Endodermal cell (in vitro differentiated cells): ENCODE measurements at regions not wholly inside any gene's neighbourhood (a gene's known extent, or its start where the extent isn't known, plus 50 kb on each side); places are given as distances from the start of the nearest gene placed in this dataset.

Experiments
- DNase-seq: peaks from one replicate; pipeline ENCODE4 v3.0.0-alpha.2; 2017
- H3K27ac ChIP-seq: 2 replicates; pipeline ENCODE4 v1.5.1; 2013; ENCODE audit warnings: mild to moderate bottlenecking, low read depth, low read length, moderate library complexity
- H3K27me3 ChIP-seq: 2 replicates; pipeline ENCODE4 v1.6.1; 2013; ENCODE audit warnings: mild to moderate bottlenecking, low read length, moderate library complexity; ENCODE audit not compliant: insufficient read depth, control insufficient read depth, poor library complexity, severe bottlenecking
- H3K36me3 ChIP-seq: 2 replicates; pipeline ENCODE4 v1.7.0; 2013; ENCODE audit warnings: mild to moderate bottlenecking, low read length, moderate library complexity; ENCODE audit not compliant: control insufficient read depth, insufficient read depth
- H3K4me1 ChIP-seq: one replicate; pipeline ENCODE4 v1.7.0; 2013; ENCODE audit warnings: low read length; ENCODE audit not compliant: control insufficient read depth, insufficient read depth
- H3K4me3 ChIP-seq: 2 replicates; pipeline ENCODE4 v1.5.1; 2013; ENCODE audit warnings: mild to moderate bottlenecking, low read length, moderate library complexity
- H3K9ac ChIP-seq: 2 replicates; pipeline ENCODE4 v1.6.1; 2013; ENCODE audit warnings: mild to moderate bottlenecking, low read length, moderate library complexity; ENCODE audit not compliant: poor library complexity, severe bottlenecking; ENCODE audit errors: extremely low read depth
- H3K9me3 ChIP-seq: 2 replicates; pipeline ENCODE4 v1.6.1; 2013; ENCODE audit warnings: mild to moderate bottlenecking, low read length, moderate library complexity; ENCODE audit not compliant: control insufficient read depth
- H3K27ac Mint-ChIP-seq: 2 replicates; pipeline ENCODE4 v1.8.0; 2020; ENCODE audit warnings: mixed read lengths
- H3K27me3 Mint-ChIP-seq: 2 replicates; pipeline ENCODE4 v1.8.0; 2021; ENCODE audit warnings: mild to moderate bottlenecking, mixed read lengths; ENCODE audit not compliant: insufficient read depth
- H3K36me3 Mint-ChIP-seq: 2 replicates; pipeline ENCODE4 v1.8.0; 2020; ENCODE audit warnings: low read depth, mixed read lengths
- H3K4me1 Mint-ChIP-seq: 2 replicates; pipeline ENCODE4 v1.8.0; 2020; ENCODE audit warnings: mixed read lengths
- H3K4me3 Mint-ChIP-seq: 2 replicates; pipeline ENCODE4 v1.8.0; 2020; ENCODE audit warnings: mild to moderate bottlenecking, moderate library complexity, mixed read lengths
- H3K9me3 Mint-ChIP-seq: 2 replicates; pipeline ENCODE4 v1.8.0; 2020; ENCODE audit warnings: mild to moderate bottlenecking, mixed read lengths
- CTCF ChIP-seq: fragments of 200-600 bp; sonication (generic); conservative IDR thresholded peaks from 2 replicates; pipeline ENCODE4 v1.5.0; 2021; ENCODE audit warnings: antibody characterized with exemption, mild to moderate bottlenecking
- WGBS, 2 experiments: methylation state at CpG; one replicate each; pipeline versions ENCODE4 v1.1.5 to v1.1.7; 2013; ENCODE audit warnings: missing lambda C conversion rate in 2 of 2, mixed read lengths in 1 of 2; ENCODE audit not compliant: insufficient coverage in 1 of 2, insufficient read length in 1 of 2; 5-methylcytosine and 5-hydroxymethylcytosine counted together

GRCh38 chr6:114431641-114432040 is 88.8 kb upstream of the HS3ST5 start:
- Histone ChIP-seq H3K27ac (no peak overlapping the region), H3K9ac (no peak overlapping the region), H3K4me3 (no peak overlapping the region), H3K36me3 (no peaks in the 10 kb centered on the region), H3K9me3 (no peaks in the 10 kb centered on the region), H3K4me1 (peaks cover 3% of the 10 kb centered on the region), H3K27me3 (no peaks in the 10 kb centered on the region)
- 92% methylated on average over 1 of the region's 1 CpG; no CpG with 5 or more reads in 1 of the 2 experiments for WGBS, 2 experiments
- no peaks in the 10 kb centered on the region for H3K36me3 Mint-ChIP-seq
- H3K4me3 Mint-ChIP-seq: no peak overlapping the region
- no peak for TF ChIP-seq CTCF
- H3K9me3 Mint-ChIP-seq: peaks cover 4% of the 10 kb centered on the region
- DNase-seq: no peak
- peaks cover 24% of the 10 kb centered on the region for H3K4me1 Mint-ChIP-seq
- no peak overlapping the region for H3K27ac Mint-ChIP-seq
- no peaks in the 10 kb centered on the region for H3K27me3 Mint-ChIP-seq

GRCh38 chr6:114430534-114431124 is 87.8 kb upstream of the HS3ST5 start:
- no peaks in the 10 kb centered on the region for H3K27me3 Mint-ChIP-seq
- WGBS, 2 experiments: 36 to 41% methylated on average over 4 of the region's 4 CpGs
- H3K27ac Mint-ChIP-seq: no peak overlapping the region
- peaks cover 4% of the 10 kb centered on the region for H3K9me3 Mint-ChIP-seq
- H3K36me3 Mint-ChIP-seq: no peaks in the 10 kb centered on the region
- Histone ChIP-seq H3K9me3 (no peaks in the 10 kb centered on the region), H3K27ac (no peak overlapping the region), H3K36me3 (no peaks in the 10 kb centered on the region), H3K27me3 (no peaks in the 10 kb centered on the region), H3K4me1 (peaks cover 3% of the 10 kb centered on the region), H3K9ac (no peak overlapping the region), H3K4me3 (no peak overlapping the region)
- no peak overlapping the region for H3K4me3 Mint-ChIP-seq
- H3K4me1 Mint-ChIP-seq: peaks cover 27% of the 10 kb centered on the region
- DNase-seq: peak; percentile 58
- no peak for TF ChIP-seq CTCF

- H3K9me3 ChIP-seq: no peaks in the 10 kb centered on the region
- H3K27ac ChIP-seq: no peak overlapping the region
- no peaks in the 10 kb centered on the region for H3K27me3 ChIP-seq
- H3K36me3 ChIP-seq: no peaks in the 10 kb centered on the region
- Mint-ChIP-seq H3K9me3 (no peaks in the 10 kb centered on the region), H3K4me1 (peaks cover 41% of the 10 kb centered on the region), H3K4me3 (peak overlapping the region; percentile 77), H3K27me3 (no peaks in the 10 kb centered on the region), H3K27ac (no peak overlapping the region), H3K36me3 (no peaks in the 10 kb centered on the region)
- H3K4me1 ChIP-seq: peaks cover 3% of the 10 kb centered on the region
- no peak for TF ChIP-seq CTCF
- peak overlapping the region; percentile 12 for H3K4me3 ChIP-seq
- DNase-seq: no peak
- WGBS, 2 experiments: 100% methylated on average over 1 of the region's 2 CpGs; no CpG with 5 or more reads in 1 of the 2 experiments
- H3K9ac ChIP-seq: no peak overlapping the region
Measured at GRCh38 chr6:114428341-114428740, 85.5 kb upstream of the HS3ST5 start.
